ENCODE measurements at regions not wholly inside any gene's neighbourhood (a gene's known extent, or its start where the extent isn't known, plus 50 kb on each side); places are given as distances from the start of the nearest gene placed in this dataset.

DNA sequence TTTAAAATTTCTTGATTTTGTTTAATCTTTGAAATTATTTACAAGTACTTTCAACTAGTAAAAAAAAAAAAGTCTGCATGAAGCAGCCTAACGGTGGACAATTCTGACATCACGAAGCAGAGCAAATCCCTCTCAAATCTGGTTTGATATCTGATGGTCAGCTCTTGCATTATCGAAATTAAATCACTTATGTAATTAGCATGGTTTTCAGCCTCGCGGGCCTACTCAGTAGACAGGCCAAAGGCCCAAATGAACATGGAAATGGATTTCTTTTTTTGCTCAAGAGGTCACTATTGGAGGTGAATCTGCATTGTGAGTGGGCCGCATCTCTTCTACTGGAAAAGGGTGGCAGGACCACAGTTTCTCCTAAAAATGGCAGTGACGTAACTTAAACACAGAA, 209.8 kb downstream of the NR2F2 start:
- Histone ChIP-seq H3K36me3 (ENCODE audit: insufficient read depth, insufficient read length, low read length) (no peaks in the 10 kb centered on the region), H3K4me3 (ENCODE audit: insufficient read length, low read depth) (no peak overlapping the region), H3K27me3 (ENCODE audit: insufficient read depth, insufficient read length) (no peaks in the 10 kb centered on the region), H3K9me3 (ENCODE audit: insufficient read depth, low read length) (no peaks in the 10 kb centered on the region), H3K9ac (ENCODE audit: insufficient read length, low read depth) (no peak overlapping the region), H3K4me1 (ENCODE audit: insufficient read depth, insufficient read length) (no peaks in the 10 kb centered on the region)
- TF ChIP-seq YY1 (IDR thresholded peaks at IDR 0.05; ENCODE audit: insufficient read depth, insufficient read length) (no peak), ZNF274 (IDR thresholded peaks at IDR 0.05; ENCODE audit: low read depth, low read length) (no peak), SUZ12 (IDR thresholded peaks at IDR 0.05; ENCODE audit: extremely low read depth, insufficient read depth, insufficient read length) (no peak)
- no peak for DNase-seq (ENCODE audit: low read depth, low spot score)

DNA sequence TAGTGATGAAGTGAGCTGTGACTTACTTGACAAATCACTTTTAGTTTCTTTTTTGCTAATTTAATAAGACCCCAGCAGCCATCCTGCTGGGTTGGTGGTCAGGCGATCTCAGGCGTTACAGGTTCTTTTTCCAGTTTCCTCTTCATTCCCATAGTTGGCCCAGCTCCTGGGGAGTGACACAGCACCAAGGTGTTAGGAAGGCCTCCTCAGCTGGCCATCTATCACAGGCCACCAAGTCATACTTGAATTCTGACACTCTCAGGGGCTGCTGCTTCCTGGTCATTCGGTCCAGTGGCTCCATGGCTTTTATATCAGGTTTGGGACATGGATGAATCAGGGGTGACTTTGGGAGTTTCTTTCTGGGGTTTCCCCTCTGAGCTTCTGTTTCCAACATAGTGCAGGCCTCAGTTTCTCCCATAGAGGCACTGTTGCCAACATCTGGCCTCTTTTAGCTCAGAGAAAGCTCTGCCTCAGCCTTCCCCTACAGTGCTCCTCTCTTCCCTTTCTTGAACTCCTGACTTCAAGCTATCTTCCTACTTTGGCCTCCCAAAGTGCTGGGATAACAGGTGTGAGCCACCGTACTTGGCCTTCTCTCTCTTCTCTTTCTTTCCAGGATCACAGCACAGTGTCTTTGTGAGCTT, 211.8 kb downstream of the NR2F2 start:
- no peaks in the 10 kb centered on the region for H3K27me3 ChIP-seq (ENCODE audit: insufficient read depth, insufficient read length)
- no peak overlapping the region for H3K4me3 ChIP-seq (ENCODE audit: insufficient read length, low read depth)
- no peak overlapping the region for H3K9ac ChIP-seq (ENCODE audit: insufficient read length, low read depth)
- no peaks in the 10 kb centered on the region for H3K9me3 ChIP-seq (ENCODE audit: insufficient read depth, low read length)
- TF ChIP-seq ZNF274 (IDR thresholded peaks at IDR 0.05; ENCODE audit: low read depth, low read length) (no peak), SUZ12 (IDR thresholded peaks at IDR 0.05; ENCODE audit: extremely low read depth, insufficient read depth, insufficient read length) (no peak), YY1 (IDR thresholded peaks at IDR 0.05; ENCODE audit: insufficient read depth, insufficient read length) (no peak)
- DNase-seq (ENCODE audit: low read depth, low spot score): no peak
- H3K4me1 ChIP-seq (ENCODE audit: insufficient read depth, insufficient read length): no peaks in the 10 kb centered on the region
- H3K36me3 ChIP-seq (ENCODE audit: insufficient read depth, insufficient read length, low read length): no peaks in the 10 kb centered on the region

DNA sequence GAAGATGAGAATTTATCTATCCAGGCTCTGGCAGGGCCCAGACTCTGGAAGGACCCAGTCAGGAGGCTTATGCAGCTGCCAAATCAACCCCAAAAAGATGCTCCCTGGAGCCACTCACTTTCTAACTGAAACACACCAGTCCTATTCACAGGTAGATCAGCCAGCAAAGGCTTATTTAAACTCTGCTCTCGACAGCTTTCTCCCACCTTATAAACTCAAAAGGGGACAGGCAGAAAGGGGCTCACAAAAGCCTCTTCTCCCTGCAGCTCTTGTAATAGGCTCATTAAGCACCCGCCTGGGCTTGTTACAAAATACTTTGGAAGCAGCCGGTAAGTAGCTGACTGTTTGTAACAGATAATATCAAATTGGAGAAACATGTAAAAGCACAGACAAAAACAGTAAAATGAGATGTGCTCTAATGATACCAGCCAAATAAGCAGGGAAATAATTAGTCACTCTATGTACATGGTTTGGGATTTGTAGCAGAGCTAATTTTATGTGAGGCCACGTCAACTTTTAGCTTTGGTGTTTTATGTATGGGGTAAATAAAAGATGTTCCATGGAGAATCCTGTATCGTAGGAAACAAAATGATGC, 213.8 kb downstream of the NR2F2 start:
- no peaks in the 10 kb centered on the region for H3K36me3 ChIP-seq (ENCODE audit: insufficient read depth, insufficient read length, low read length)
- TF ChIP-seq SUZ12 (IDR thresholded peaks at IDR 0.05; ENCODE audit: extremely low read depth, insufficient read depth, insufficient read length): no peak
- TF ChIP-seq ZNF274 (IDR thresholded peaks at IDR 0.05; ENCODE audit: low read depth, low read length): no peak
- TF ChIP-seq YY1 (IDR thresholded peaks at IDR 0.05; ENCODE audit: insufficient read depth, insufficient read length): no peak
- H3K9ac ChIP-seq (ENCODE audit: insufficient read length, low read depth): no peak overlapping the region
- H3K9me3 ChIP-seq (ENCODE audit: insufficient read depth, low read length): no peaks in the 10 kb centered on the region
- no peak overlapping the region for H3K4me3 ChIP-seq (ENCODE audit: insufficient read length, low read depth)
- H3K27me3 ChIP-seq (ENCODE audit: insufficient read depth, insufficient read length): no peaks in the 10 kb centered on the region
- H3K4me1 ChIP-seq (ENCODE audit: insufficient read depth, insufficient read length): no peaks in the 10 kb centered on the region
- DNase-seq (ENCODE audit: low read depth, low spot score): no peak

DNA sequence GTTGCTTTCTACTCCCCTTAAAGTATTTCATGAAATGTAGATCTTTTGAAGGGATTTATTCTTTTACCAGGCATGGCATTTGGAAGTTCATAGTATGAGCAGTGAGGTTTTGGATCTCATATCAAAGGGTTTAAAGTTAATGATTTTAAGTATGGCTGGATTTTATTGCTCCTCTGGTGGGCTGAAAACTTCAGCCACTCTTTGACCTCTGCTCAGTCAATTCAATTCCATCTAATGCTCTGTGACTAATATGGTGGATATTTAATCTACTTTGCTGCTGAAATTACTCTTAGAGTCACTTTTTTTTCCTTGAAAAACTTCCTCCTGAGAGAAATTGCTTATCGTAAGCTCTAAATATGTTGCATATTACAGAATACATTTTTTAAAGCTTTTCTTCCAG, 218.6 kb downstream of the NR2F2 start:
- no peak for TF ChIP-seq YY1 (IDR thresholded peaks at IDR 0.05; ENCODE audit: insufficient read depth, insufficient read length)
- TF ChIP-seq SUZ12 (IDR thresholded peaks at IDR 0.05; ENCODE audit: extremely low read depth, insufficient read depth, insufficient read length): no peak
- no peak for TF ChIP-seq ZNF274 (IDR thresholded peaks at IDR 0.05; ENCODE audit: low read depth, low read length)
- no peak for DNase-seq (ENCODE audit: low read depth, low spot score)
- H3K9me3 ChIP-seq (ENCODE audit: insufficient read depth, low read length): no peaks in the 10 kb centered on the region

DNA sequence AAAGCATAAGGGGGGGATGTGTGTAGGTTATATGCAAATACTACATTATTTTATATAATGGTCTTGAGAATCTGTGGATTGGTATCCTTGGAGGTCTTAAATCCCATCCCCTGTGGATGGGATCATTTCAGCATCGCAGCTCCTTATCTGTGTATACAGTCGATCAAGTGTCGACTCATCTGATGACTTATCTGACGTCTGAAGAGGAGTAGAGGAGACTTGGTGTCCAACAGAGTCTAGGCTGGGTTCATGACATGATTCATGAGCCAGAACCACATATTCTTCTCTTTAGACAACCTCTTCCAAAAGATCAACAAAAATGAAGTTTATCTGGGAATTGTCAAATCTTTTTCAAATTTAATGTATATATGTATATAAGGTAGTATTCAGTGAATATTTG, 220.7 kb downstream of the NR2F2 start:
- Histone ChIP-seq H3K27me3 (ENCODE audit: insufficient read depth, insufficient read length) (no peaks in the 10 kb centered on the region), H3K9ac (ENCODE audit: insufficient read length, low read depth) (no peak overlapping the region), H3K36me3 (ENCODE audit: insufficient read depth, insufficient read length, low read length) (no peaks in the 10 kb centered on the region), H3K9me3 (ENCODE audit: insufficient read depth, low read length) (no peaks in the 10 kb centered on the region), H3K4me1 (ENCODE audit: insufficient read depth, insufficient read length) (no peaks in the 10 kb centered on the region), H3K4me3 (ENCODE audit: insufficient read length, low read depth) (no peak overlapping the region)
- DNase-seq (ENCODE audit: low read depth, low spot score): no peak
- no peak for TF ChIP-seq YY1 (IDR thresholded peaks at IDR 0.05; ENCODE audit: insufficient read depth, insufficient read length)
- no peak for TF ChIP-seq SUZ12 (IDR thresholded peaks at IDR 0.05; ENCODE audit: extremely low read depth, insufficient read depth, insufficient read length)
- no peak for TF ChIP-seq ZNF274 (IDR thresholded peaks at IDR 0.05; ENCODE audit: low read depth, low read length)

More for the DNA sequence above, 218.6 kb downstream of the NR2F2 start:
- no peaks in the 10 kb centered on the region for H3K4me1 ChIP-seq (ENCODE audit: insufficient read depth, insufficient read length)
- H3K27me3 ChIP-seq (ENCODE audit: insufficient read depth, insufficient read length): no peaks in the 10 kb centered on the region
- no peak overlapping the region for H3K9ac ChIP-seq (ENCODE audit: insufficient read length, low read depth)
- H3K36me3 ChIP-seq (ENCODE audit: insufficient read depth, insufficient read length, low read length): no peaks in the 10 kb centered on the region
- H3K4me3 ChIP-seq (ENCODE audit: insufficient read length, low read depth): no peak overlapping the region

DNA sequence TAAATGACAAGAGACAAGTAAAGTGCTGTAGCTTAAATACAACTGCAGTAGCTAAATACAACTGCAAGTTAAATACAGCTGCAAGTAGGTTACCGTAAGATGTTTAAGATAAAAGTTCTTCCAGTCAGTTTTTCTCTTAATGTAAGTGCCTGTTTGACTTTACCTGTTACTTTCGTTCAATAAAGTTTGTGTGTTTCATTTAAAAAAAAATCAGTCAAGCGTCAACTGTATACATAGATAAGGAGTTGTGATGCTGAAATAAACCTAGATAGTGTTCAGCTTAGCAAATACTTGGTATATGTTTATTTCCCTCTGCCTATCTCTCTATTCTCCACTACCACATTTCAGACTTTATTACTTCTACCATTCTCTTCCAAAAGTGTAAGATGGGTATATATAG, 221.2 kb downstream of the NR2F2 start:
- Histone ChIP-seq H3K4me1 (ENCODE audit: insufficient read depth, insufficient read length) (no peaks in the 10 kb centered on the region), H3K4me3 (ENCODE audit: insufficient read length, low read depth) (no peak overlapping the region), H3K9me3 (ENCODE audit: insufficient read depth, low read length) (no peaks in the 10 kb centered on the region), H3K36me3 (ENCODE audit: insufficient read depth, insufficient read length, low read length) (no peaks in the 10 kb centered on the region), H3K9ac (ENCODE audit: insufficient read length, low read depth) (no peak overlapping the region), H3K27me3 (ENCODE audit: insufficient read depth, insufficient read length) (no peaks in the 10 kb centered on the region)
- TF ChIP-seq YY1 (IDR thresholded peaks at IDR 0.05; ENCODE audit: insufficient read depth, insufficient read length): no peak
- no peak for TF ChIP-seq SUZ12 (IDR thresholded peaks at IDR 0.05; ENCODE audit: extremely low read depth, insufficient read depth, insufficient read length)
- no peak for TF ChIP-seq ZNF274 (IDR thresholded peaks at IDR 0.05; ENCODE audit: low read depth, low read length)
- DNase-seq (ENCODE audit: low read depth, low spot score): no peak

DNA sequence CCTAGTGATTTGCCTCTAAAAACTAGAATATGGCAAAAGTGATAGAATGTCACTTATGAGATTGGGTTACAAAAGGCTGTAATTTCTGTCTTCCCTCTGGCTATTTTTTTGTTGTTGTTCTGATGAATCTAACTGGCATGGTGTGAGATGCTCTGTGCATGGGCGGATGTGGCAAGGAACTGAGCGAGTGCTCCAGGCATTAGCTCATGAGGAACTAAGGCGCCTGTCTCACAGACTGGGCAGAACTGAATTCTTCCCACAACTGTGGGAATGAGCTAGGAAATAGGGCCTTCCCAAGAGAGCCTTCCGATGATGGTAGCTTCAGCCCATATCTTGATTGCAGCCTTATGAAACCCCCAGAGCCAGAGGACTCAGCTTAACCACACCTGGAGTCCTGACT, 222.5 kb downstream of the NR2F2 start:
- Histone ChIP-seq H3K9ac (ENCODE audit: insufficient read length, low read depth) (no peak overlapping the region), H3K4me3 (ENCODE audit: insufficient read length, low read depth) (no peak overlapping the region), H3K36me3 (ENCODE audit: insufficient read depth, insufficient read length, low read length) (no peaks in the 10 kb centered on the region), H3K27me3 (ENCODE audit: insufficient read depth, insufficient read length) (no peaks in the 10 kb centered on the region), H3K9me3 (ENCODE audit: insufficient read depth, low read length) (no peaks in the 10 kb centered on the region), H3K4me1 (ENCODE audit: insufficient read depth, insufficient read length) (no peaks in the 10 kb centered on the region)
- no peak for TF ChIP-seq YY1 (IDR thresholded peaks at IDR 0.05; ENCODE audit: insufficient read depth, insufficient read length)
- TF ChIP-seq SUZ12 (IDR thresholded peaks at IDR 0.05; ENCODE audit: extremely low read depth, insufficient read depth, insufficient read length): no peak
- TF ChIP-seq ZNF274 (IDR thresholded peaks at IDR 0.05; ENCODE audit: low read depth, low read length): no peak
- DNase-seq (ENCODE audit: low read depth, low spot score): no peak
